COLO829 (cell line): ENCODE measurements at regions not wholly inside any gene's neighbourhood (a gene's known extent, or its start where the extent isn't known, plus 50 kb on each side); places are given as distances from the start of the nearest gene placed in this dataset.
"Not testable (repeated sequence)": the region's sequence is repeated elsewhere in the genome, so short reads cannot be mapped to it uniquely, and the experiment has no call there.

Experiments used
- DNase-seq: peaks from one replicate; pipeline ENCODE4 v3.0.0; 2012; ENCODE audit warnings: low spot score

- DNase-seq = no peak
Measured at GRCh38 chrX:101823236-101823635, 108.6 kb downstream of the ZMAT1 start.

GRCh38 chrX:101817739-101818138 is 114.1 kb downstream of the ZMAT1 start:
- DNase-seq = not testable (repeated sequence)

GRCh38 chrX:101813200-101813599 is 118.6 kb downstream of the ZMAT1 start:
- DNase-seq = no peak

- no peak for DNase-seq
Measured at GRCh38 chrX:101803451-101803850, 128.4 kb downstream of the ZMAT1 start.

GRCh38 chrX:101799387-101799786 is 132.4 kb downstream of the ZMAT1 start:
- DNase-seq = peak; percentile 68

- no peak for DNase-seq
Measured at GRCh38 chrX:101787934-101788333, 128.3 kb upstream of the ARMCX2 start.

DNA sequence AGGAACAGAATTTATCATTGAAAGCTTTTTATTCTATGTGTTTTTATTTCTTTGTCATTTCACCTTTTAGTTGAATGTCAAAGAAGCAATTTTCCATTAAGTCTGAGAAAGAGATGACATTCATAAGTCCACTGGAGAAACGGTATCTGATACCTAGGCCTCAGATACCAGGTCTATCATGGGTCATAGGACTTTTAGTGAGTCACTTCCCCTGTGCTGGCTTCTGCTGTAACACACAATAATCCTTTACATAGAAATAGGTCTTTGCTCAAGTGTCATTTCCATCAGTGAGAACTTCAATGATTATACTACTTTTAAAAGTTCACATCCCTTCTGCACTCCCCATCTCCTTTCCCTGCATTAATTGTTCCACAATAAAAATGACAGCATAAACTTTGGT is 125.5 kb upstream of the ARMCX2 start:
- peak; percentile 57 for DNase-seq

DNA sequence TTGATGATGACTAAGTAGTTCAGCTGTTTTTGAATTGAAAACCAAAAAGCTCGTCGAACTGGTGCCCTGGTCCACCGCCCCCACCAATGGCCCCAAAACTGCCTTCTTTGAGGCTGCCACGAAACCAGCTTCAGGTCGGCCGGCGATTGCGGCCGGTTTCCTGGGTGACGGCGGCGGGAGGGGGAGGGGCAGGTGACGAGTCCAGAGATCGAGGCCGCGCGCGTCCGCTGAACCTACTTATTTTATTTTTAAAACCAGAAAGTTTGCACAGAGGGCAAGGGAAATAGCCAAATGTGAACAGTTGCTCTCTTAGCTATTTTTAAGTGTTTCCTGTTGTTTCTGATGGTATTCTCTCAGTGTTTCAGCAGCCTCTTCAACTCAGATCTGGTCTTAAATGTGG is 120.8 kb upstream of the ARMCX2 start:
- DNase-seq = not testable (repeated sequence)

DNA sequence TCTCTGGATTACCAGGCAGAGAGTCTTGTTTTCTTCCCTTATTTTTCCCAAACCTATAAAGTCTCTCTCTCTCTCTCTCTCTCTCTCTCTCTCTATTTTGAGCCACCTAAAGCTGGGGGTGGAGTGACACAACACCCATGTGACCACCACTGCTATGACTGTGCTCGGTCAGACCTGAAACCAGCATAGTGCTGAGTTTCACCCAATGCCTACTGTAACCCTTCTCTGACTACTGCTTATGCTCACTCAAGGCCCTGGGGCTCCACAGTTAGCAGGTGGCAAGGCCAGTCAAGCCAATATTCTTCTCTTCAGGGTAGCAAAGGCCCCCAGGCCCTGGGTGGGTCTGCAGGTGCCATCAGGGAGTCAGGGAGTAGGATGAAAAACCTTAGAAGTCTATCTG is 114.7 kb upstream of the ARMCX2 start:
- no peak for DNase-seq

- DNase-seq = peak; percentile 44
Measured at GRCh38 chrX:101764538-101764937, 104.9 kb upstream of the ARMCX2 start.

- no peak for DNase-seq
Measured at GRCh38 chrX:101759000-101759399, 99.3 kb upstream of the ARMCX2 start.

DNA sequence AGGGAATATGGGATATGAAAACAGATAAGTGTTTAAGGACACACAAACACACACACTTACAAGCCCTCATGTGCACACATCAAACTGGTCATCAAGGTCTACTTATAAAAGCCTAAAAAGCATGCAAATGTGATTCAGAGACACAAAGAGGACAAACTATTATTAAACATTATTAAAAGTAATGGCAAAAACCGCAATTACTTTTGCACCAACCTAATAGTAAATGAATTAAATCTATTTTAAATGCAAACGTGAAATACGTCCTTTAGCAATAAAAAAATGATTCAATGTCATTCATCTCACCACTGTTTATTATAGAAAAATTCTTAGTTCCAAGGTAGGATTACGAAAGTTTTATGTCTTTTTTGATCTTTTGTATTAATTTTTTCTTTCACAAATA is 91.1 kb upstream of the ARMCX2 start:
- DNase-seq = no peak

GRCh38 chrX:101749436-101749835 is 89.8 kb upstream of the ARMCX2 start:
- DNase-seq = peak; percentile 33

GRCh38 chrX:101745046-101745445 is 85.4 kb upstream of the ARMCX2 start:
- DNase-seq = no peak

DNA sequence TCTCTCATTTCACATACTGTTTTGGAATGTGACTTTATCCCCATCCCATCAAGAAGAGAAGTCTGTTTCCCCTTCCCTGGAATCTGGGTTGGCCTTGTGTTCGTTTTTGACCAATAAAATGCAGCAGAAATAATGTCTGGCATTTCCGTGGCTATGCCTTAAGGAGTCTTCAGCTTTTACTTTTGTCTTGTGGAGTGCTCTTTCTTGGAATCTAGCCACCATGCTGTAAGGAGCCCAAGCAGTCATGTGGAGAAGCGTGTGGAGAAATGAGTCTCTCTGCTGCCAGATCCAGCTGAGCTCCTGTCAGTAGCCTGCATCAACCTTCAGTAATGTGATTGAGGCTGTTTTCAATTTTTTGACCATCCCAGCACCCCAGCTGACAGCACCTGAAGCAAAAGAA is 84.4 kb upstream of the ARMCX2 start:
- no peak for DNase-seq

DNA sequence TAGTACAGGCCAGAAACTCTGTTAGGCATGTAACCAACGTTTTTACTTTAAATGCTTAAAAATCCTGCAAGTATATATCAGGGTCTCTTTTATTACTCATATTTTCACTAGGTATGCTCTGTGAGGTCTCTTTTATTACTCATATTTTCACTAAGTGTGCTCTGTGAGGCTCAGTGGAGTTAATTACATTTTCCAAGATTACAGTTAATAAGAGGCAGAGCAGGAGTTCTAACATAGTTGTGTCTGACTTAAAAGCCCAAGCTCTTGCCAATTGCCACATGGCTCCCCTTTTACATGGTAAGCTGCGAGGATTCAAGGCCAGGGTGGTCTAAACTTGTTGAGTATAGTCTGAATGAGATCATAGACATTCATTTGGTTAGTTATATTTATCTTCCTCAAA is 81.0 kb upstream of the ARMCX2 start:
- no peak for DNase-seq

GRCh38 chrX:101738867-101739266 is 79.2 kb upstream of the ARMCX2 start:
- DNase-seq = not testable (repeated sequence)

DNA sequence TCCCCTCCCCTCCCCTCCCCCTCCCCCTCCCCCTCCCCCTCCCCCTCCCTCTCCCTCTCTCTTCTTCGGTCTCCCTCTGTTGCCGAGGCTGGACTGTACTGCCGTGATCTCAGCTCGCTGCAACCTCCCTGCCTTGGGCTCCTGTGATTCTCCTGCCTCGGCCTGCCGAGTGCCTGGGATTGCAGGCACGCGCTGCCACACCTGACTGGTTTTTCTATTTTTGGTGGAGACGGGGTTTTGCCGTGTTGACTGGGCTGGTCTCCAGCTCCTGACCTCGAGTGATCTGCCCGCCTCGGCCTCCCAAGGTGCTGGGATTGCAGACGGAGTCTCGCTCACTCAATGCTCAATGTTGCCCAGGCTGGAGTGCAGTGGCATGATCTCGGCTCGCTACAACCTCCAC is 78.8 kb upstream of the ARMCX2 start:
- not testable (repeated sequence) for DNase-seq

GRCh38 chrX:101736651-101737050 is 77.0 kb upstream of the ARMCX2 start:
- DNase-seq = peak; percentile 29

GRCh38 chrX:101732870-101733269 is 73.2 kb upstream of the ARMCX2 start:
- no peak for DNase-seq

- no peak for DNase-seq
Measured at GRCh38 chrX:101729986-101730385, 70.3 kb upstream of the ARMCX2 start.
